ENCODE measurements at regions not wholly inside any gene's neighbourhood (a gene's known extent, or its start where the extent isn't known, plus 50 kb on each side); places are given as distances from the start of the nearest gene placed in this dataset.
"Not testable (repeated sequence)": the region's sequence is repeated elsewhere in the genome, so short reads cannot be mapped to it uniquely, and the experiment has no call there.

DNA sequence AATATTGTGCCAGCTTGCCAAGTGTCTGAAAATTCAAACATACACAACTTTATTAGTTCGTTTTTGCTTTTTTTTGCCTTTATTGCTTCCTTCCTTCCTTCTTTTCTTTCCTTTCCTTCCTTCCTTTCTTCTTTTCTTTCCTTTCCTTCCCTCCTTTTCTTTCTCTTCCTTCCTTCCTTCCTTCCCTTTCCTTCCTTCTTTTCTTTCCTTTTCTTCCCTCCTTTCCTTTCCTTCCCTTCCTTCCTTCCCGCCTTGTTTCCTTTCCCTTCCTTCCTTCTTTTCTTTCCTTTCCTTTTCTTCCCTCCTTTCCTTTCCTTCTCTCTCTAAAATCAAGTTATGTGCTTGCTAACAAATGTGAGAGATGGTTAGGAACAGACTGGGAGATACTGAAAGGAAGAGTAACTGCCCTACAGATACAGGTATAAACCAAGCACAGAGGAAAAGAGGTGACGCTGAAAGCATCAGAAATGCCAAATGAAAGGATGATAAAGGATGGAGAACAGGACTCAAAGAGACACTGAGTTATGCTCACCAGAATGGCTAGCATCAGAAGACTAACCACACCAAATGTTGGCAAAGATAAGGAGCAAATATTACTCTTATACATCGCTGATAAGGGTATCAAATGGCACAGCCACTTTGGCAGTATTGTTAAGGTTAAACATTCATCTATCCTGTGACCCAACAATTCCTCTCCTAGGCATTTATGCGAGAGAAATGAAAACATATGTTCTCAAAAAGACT, 151.6 kb downstream of the MREG start:
- TF ChIP-seq, protein P1, sequence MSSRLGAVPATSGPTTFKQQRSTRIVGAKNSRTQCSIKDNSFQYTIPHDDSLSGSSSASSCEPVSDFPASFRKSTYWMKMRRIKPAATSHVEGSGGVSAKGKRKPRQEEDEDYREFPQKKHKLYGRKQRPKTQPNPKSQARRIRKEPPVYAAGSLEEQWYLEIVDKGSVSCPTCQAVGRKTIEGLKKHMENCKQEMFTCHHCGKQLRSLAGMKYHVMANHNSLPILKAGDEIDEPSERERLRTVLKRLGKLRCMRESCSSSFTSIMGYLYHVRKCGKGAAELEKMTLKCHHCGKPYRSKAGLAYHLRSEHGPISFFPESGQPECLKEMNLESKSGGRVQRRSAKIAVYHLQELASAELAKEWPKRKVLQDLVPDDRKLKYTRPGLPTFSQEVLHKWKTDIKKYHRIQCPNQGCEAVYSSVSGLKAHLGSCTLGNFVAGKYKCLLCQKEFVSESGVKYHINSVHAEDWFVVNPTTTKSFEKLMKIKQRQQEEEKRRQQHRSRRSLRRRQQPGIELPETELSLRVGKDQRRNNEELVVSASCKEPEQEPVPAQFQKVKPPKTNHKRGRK (CRISPR knock-in tag; IDR thresholded peaks at IDR 0.05; ENCODE audit: borderline replicate concordance): peak; percentile 60; the same call in 1 of the 2 replicates
- TF ChIP-seq, protein P2, sequence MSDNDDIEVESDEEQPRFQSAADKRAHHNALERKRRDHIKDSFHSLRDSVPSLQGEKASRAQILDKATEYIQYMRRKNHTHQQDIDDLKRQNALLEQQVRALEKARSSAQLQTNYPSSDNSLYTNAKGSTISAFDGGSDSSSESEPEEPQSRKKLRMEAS (CRISPR knock-in tag; IDR thresholded peaks at IDR 0.05): no peak
- ATAC-seq (no peak), DNase-seq (ENCODE audit: low spot score) (no peak)
- peaks cover 10% of the 10 kb centered on the region for H3K4me1 Mint-ChIP-seq
- H3K4me3 Mint-ChIP-seq: no peak overlapping the region
- CTCF ChIA-PET: no interaction called here
- no peaks in the 10 kb centered on the region for H3K27me3 Mint-ChIP-seq (ENCODE audit: low read depth)
- peaks cover 12% of the 10 kb centered on the region for H3K9me3 Mint-ChIP-seq
- no peak overlapping the region for H3K27ac Mint-ChIP-seq
- 0 out of 2 replicates have a peak, but pooled peaks cover 3% of the 10 kb centered on the region for H3K36me3 Mint-ChIP-seq
- POLR2A ChIA-PET: no interaction called here

DNA sequence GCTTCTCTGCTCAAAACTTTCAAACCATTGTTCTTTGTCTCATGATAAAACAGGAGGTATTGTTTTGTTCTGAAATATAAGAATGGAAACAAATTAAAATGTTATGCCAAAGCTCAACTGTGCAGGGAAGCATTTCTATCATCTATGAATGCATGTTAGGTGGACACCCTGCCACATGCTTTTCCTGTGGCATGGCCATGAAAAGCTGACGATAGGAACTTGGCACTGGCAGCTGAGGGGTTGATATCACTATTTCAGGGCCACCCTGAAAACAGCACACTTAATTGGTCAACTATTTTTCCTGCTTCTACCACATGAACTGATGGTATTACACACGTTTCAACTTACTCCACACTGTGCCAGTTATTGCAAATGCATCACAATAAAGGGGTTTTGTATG, 157.3 kb downstream of the MREG start:
- H3K27me3 Mint-ChIP-seq (ENCODE audit: low read depth): no peaks in the 10 kb centered on the region; the same call in 1 of the 2 replicates
- ChIA-PET CTCF (no interaction called here), POLR2A (no interaction called here)
- peaks cover 26% of the 10 kb centered on the region for H3K36me3 Mint-ChIP-seq
- no peak for TF ChIP-seq ZNF671 (CRISPR knock-in tag; IDR thresholded peaks at IDR 0.05)
- no peak for TF ChIP-seq ZBTB21 (CRISPR knock-in tag; IDR thresholded peaks at IDR 0.05; ENCODE audit: borderline replicate concordance)
- TF ChIP-seq, protein P3, sequence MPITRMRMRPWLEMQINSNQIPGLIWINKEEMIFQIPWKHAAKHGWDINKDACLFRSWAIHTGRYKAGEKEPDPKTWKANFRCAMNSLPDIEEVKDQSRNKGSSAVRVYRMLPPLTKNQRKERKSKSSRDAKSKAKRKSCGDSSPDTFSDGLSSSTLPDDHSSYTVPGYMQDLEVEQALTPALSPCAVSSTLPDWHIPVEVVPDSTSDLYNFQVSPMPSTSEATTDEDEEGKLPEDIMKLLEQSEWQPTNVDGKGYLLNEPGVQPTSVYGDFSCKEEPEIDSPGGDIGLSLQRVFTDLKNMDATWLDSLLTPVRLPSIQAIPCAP (CRISPR knock-in tag; IDR thresholded peaks at IDR 0.05): no peak
- TF ChIP-seq, protein P1 (CRISPR knock-in tag; IDR thresholded peaks at IDR 0.05; ENCODE audit: borderline replicate concordance): no peak
- DNase-seq (ENCODE audit: low spot score) (no peak), ATAC-seq (no peak)
- peaks cover 10% of the 10 kb centered on the region for H3K4me1 Mint-ChIP-seq
- peaks cover 40% of the 10 kb centered on the region for H3K9me3 Mint-ChIP-seq
- no peak overlapping the region for H3K27ac Mint-ChIP-seq
- no peak overlapping the region for H3K4me3 Mint-ChIP-seq

DNA sequence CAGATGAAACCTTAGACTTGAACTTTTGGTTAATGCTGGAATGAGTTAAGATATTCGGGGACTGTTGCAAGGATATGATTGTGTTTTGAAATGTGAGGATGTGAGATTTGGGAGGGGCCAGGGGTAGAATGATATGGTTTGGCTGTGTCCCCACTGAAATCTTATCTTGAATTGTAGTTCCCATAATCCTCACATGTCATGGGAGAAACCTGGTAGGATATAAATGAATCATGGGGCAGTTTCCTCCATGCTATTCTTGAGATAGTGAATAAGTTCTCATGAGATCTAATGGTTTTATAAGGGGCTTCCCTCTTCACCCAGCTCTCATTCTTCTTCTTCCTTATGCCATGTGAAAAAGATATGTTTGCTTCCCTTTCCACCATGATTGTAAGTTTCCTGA, 158.0 kb downstream of the MREG start:
- Mint-ChIP-seq H3K9me3 (peaks cover 40% of the 10 kb centered on the region), H3K36me3 (peaks cover 26% of the 10 kb centered on the region)
- DNase-seq (ENCODE audit: low spot score); H3K27ac Mint-ChIP-seq; H3K4me3 Mint-ChIP-seq; H3K4me1 Mint-ChIP-seq; H3K27me3 Mint-ChIP-seq (ENCODE audit: low read depth); POLR2A ChIA-PET; CTCF ChIA-PET; ATAC-seq: not testable (repeated sequence)

DNA sequence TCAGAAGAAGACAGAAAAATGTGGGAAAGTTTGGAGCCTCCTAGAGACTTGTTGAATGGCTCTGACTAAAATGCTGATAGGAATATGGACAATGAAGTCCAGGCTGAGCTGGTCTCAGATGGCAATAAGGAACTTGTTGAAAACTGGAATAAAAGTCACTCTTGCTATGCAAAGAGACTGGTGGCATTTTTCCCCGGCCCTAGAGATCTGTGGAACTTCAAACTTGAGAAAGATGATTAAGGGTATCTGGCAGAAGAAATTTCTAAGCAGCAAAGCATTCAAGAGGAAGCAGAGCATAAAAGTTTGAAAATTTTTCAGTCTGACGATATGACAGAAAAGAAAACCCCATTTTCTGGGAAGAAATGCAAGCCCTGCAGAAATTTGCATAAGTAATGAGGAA, 159.3 kb downstream of the MREG start:
- H3K4me1 Mint-ChIP-seq: peaks cover 10% of the 10 kb centered on the region
- ChIA-PET CTCF (no interaction called here), POLR2A (no interaction called here)
- no peaks in the 10 kb centered on the region; the same call in 1 of the 2 replicates for H3K27me3 Mint-ChIP-seq (ENCODE audit: low read depth)
- ATAC-seq: no peak
- no peak overlapping the region for H3K4me3 Mint-ChIP-seq
- H3K9me3 Mint-ChIP-seq: peaks cover 31% of the 10 kb centered on the region
- DNase-seq (ENCODE audit: low spot score): no peak
- H3K36me3 Mint-ChIP-seq: peaks cover 23% of the 10 kb centered on the region
- no peak overlapping the region for H3K27ac Mint-ChIP-seq
- TF ChIP-seq, protein P4, sequence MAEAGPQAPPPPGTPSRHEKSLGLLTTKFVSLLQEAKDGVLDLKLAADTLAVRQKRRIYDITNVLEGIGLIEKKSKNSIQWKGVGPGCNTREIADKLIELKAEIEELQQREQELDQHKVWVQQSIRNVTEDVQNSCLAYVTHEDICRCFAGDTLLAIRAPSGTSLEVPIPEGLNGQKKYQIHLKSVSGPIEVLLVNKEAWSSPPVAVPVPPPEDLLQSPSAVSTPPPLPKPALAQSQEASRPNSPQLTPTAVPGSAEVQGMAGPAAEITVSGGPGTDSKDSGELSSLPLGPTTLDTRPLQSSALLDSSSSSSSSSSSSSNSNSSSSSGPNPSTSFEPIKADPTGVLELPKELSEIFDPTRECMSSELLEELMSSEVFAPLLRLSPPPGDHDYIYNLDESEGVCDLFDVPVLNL (CRISPR knock-in tag; IDR thresholded peaks at IDR 0.05; ENCODE audit: borderline replicate concordance, low read depth): no peak
- no peak for TF ChIP-seq ETV6 (CRISPR knock-in tag; IDR thresholded peaks at IDR 0.05)
- TF ChIP-seq KAT7 (CRISPR knock-in tag; IDR thresholded peaks at IDR 0.05; ENCODE audit: borderline replicate concordance): no peak
- TF ChIP-seq, protein P5, sequence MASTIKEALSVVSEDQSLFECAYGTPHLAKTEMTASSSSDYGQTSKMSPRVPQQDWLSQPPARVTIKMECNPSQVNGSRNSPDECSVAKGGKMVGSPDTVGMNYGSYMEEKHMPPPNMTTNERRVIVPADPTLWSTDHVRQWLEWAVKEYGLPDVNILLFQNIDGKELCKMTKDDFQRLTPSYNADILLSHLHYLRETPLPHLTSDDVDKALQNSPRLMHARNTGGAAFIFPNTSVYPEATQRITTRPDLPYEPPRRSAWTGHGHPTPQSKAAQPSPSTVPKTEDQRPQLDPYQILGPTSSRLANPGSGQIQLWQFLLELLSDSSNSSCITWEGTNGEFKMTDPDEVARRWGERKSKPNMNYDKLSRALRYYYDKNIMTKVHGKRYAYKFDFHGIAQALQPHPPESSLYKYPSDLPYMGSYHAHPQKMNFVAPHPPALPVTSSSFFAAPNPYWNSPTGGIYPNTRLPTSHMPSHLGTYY (CRISPR knock-in tag; IDR thresholded peaks at IDR 0.05): no peak
- TF ChIP-seq MYBL2 (CRISPR knock-in tag; IDR thresholded peaks at IDR 0.05): no peak
- TF ChIP-seq FOXP1 (CRISPR knock-in tag; IDR thresholded peaks at IDR 0.05; ENCODE audit: borderline replicate concordance): no peak
- TF ChIP-seq, protein P6, sequence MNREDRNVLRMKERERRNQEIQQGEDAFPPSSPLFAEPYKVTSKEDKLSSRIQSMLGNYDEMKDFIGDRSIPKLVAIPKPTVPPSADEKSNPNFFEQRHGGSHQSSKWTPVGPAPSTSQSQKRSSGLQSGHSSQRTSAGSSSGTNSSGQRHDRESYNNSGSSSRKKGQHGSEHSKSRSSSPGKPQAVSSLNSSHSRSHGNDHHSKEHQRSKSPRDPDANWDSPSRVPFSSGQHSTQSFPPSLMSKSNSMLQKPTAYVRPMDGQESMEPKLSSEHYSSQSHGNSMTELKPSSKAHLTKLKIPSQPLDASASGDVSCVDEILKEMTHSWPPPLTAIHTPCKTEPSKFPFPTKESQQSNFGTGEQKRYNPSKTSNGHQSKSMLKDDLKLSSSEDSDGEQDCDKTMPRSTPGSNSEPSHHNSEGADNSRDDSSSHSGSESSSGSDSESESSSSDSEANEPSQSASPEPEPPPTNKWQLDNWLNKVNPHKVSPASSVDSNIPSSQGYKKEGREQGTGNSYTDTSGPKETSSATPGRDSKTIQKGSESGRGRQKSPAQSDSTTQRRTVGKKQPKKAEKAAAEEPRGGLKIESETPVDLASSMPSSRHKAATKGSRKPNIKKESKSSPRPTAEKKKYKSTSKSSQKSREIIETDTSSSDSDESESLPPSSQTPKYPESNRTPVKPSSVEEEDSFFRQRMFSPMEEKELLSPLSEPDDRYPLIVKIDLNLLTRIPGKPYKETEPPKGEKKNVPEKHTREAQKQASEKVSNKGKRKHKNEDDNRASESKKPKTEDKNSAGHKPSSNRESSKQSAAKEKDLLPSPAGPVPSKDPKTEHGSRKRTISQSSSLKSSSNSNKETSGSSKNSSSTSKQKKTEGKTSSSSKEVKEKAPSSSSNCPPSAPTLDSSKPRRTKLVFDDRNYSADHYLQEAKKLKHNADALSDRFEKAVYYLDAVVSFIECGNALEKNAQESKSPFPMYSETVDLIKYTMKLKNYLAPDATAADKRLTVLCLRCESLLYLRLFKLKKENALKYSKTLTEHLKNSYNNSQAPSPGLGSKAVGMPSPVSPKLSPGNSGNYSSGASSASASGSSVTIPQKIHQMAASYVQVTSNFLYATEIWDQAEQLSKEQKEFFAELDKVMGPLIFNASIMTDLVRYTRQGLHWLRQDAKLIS (CRISPR knock-in tag; IDR thresholded peaks at IDR 0.05; ENCODE audit: borderline replicate concordance): no peak
- TF ChIP-seq, protein P7, sequence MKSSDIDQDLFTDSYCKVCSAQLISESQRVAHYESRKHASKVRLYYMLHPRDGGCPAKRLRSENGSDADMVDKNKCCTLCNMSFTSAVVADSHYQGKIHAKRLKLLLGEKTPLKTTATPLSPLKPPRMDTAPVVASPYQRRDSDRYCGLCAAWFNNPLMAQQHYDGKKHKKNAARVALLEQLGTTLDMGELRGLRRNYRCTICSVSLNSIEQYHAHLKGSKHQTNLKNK (CRISPR knock-in tag; IDR thresholded peaks at IDR 0.05): no peak
- TF ChIP-seq, protein P8, sequence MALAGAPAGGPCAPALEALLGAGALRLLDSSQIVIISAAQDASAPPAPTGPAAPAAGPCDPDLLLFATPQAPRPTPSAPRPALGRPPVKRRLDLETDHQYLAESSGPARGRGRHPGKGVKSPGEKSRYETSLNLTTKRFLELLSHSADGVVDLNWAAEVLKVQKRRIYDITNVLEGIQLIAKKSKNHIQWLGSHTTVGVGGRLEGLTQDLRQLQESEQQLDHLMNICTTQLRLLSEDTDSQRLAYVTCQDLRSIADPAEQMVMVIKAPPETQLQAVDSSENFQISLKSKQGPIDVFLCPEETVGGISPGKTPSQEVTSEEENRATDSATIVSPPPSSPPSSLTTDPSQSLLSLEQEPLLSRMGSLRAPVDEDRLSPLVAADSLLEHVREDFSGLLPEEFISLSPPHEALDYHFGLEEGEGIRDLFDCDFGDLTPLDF (CRISPR knock-in tag; IDR thresholded peaks at IDR 0.05): no peak
